ENCODE measurements at regions not wholly inside any gene's neighbourhood (a gene's known extent, or its start where the extent isn't known, plus 50 kb on each side); places are given as distances from the start of the nearest gene placed in this dataset.

- no peak for TF ChIP-seq CTCF (IDR thresholded peaks at IDR 0.05)
- no peak for TF ChIP-seq POLR2A (IDR thresholded peaks at IDR 0.05)
Measured at GRCh38 chr6:159375014-159375413, 205.8 kb downstream of the FNDC1 start.
